ENCODE measurements at regions not wholly inside any gene's neighbourhood (a gene's known extent, or its start where the extent isn't known, plus 50 kb on each side); places are given as distances from the start of the nearest gene placed in this dataset.

DNA sequence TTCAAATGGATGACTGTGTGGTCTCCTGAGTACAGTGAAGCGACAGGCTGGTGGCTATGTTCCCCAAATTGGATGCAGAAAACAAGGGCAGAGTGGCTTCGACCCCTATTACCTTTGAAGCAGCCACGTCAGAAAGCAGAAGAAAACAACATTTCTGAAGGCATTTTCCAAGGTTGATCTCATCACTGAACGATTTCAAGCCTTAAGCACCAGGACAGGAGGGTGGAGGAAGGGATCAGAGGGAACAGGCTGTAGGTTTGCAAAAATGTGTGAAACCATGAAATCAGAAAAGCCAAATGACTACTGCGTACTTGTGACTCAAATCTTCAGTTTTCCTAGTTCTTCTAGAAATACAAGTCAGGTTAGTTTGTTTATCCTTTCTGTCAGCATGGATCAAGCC is 181.0 kb upstream of the TMEM106B start:
- Histone ChIP-seq H3K4me2 (ENCODE audit: low read depth, low read length) (no peak overlapping the region), H2AK9ac (replicated peaks; ENCODE audit: low read depth, low read length, poor library complexity) (no peak overlapping the region), H2BK5ac (ENCODE audit: low read depth, low read length, poor library complexity, severe bottlenecking) (peak overlapping the region; percentile 24), H2BK15ac (ENCODE audit: low read depth, low read length) (peak overlapping the region; percentile 70; the same call in 2 of the 3 replicates), H4K5ac (ENCODE audit: low read depth, low read length) (no peak overlapping the region), H3K4me3 (ENCODE audit: insufficient read depth, low read depth, low read length) (no peak overlapping the region), H3K27ac (ENCODE audit: insufficient read depth, low read length) (no peak overlapping the region), H3K4me1 (ENCODE audit: control insufficient read depth, insufficient read depth, low read length) (0 out of 2 replicates have a peak, but pooled peaks cover 3% of the 10 kb centered on the region), H3K27me3 (ENCODE audit: control insufficient read depth, insufficient read depth, low read length) (no peaks in the 10 kb centered on the region), H3K14ac (replicated peaks; ENCODE audit: low read depth, low read length) (peak overlapping the region; percentile 60), H2BK20ac (ENCODE audit: low read depth, low read length) (peak overlapping the region; percentile 72), H3K9me3 (ENCODE audit: control insufficient read depth, insufficient read depth, low read length) (no peaks in the 10 kb centered on the region), H3K36me3 (ENCODE audit: control insufficient read depth, insufficient read depth, low read length) (no peaks in the 10 kb centered on the region), H2AK5ac (ENCODE audit: low read depth, low read length) (0 out of 2 replicates have a peak overlapping the region, but pooled peaks have one; percentile 44), H4K8ac (ENCODE audit: low read depth in 2 of 2, low read length in 2 of 2) (peak overlapping the region in 1 of 2 experiments; percentile 61; a peak in 1 of 4 replicates), H2AFZ (replicated peaks; ENCODE audit: low read length, poor library complexity) (peak overlapping the region; percentile 77), H3K9me1 (ENCODE audit: insufficient read depth, low read length) (peaks cover 3% of the 10 kb centered on the region; the same call in 1 of the 2 replicates), H3K4ac (ENCODE audit: low read depth, low read length) (peak overlapping the region; percentile 67), H4K91ac (ENCODE audit: insufficient read depth, low read depth, low read length) (peak overlapping the region; percentile 6; the same call in 1 of the 2 replicates), H3K56ac (ENCODE audit: extremely low read depth, insufficient read depth, low read length) (no peak overlapping the region; the same call in 1 of the 2 replicates), H2BK120ac (ENCODE audit: low read depth, low read length) (peak overlapping the region; percentile 76), H3K79me1 (ENCODE audit: low read depth in 1 of 2, low read length in 2 of 2) (no peaks in the 10 kb centered on the region), H4K20me1 (ENCODE audit: insufficient read depth, low read length) (no peaks in the 10 kb centered on the region), H3K9ac (ENCODE audit: low read depth, low read length) (no peak overlapping the region), H3K23ac (ENCODE audit: low read depth, low read length) (no peak overlapping the region), H3K18ac (ENCODE audit: low read depth, low read length) (peak overlapping the region; percentile 9; the same call in 1 of the 2 replicates)
- in situ Hi-C loops (cut with MboI; ENCODE audit: low sequenced_read_pairs), result no loop called here
- dilution Hi-C loops (cut with HindIII; ENCODE audit: low sequenced_read_pairs, unreplicated experiment), result no loop called here
- ChIA-PET POLR2A (ENCODE audit: unreplicated experiment) (no interaction called here), CTCF (no interaction called here)
- peak; percentile 39 for DNase-seq
- BruUV-seq (replicated peaks), result no TSS peak
- intact Hi-C loops (cut with micrococcal nuclease), result loop anchor here (10.0 kb wide), 1 partner anchor 75 kb away; no protein-coding TSS in a partner anchor
- 83% methylated on average over 1 of the region's 5 CpGs; no CpG with 5 or more reads in 1 of the 2 experiments for WGBS, 2 experiments (ENCODE audit: extremely low coverage in 2 of 2, insufficient read length in 1 of 2)
- TF ChIP-seq CEBPB (IDR thresholded peaks at IDR 0.05; ENCODE audit: low read depth, low read length) (no peak), SMC3 (IDR thresholded peaks at IDR 0.05; ENCODE audit: low read depth, low read length) (no peak), MXI1 (IDR thresholded peaks at IDR 0.05; ENCODE audit: borderline replicate concordance, low read depth, low read length) (no peak), MAFK (IDR thresholded peaks at IDR 0.05; ENCODE audit: low read depth, low read length) (no peak), BHLHE40 (IDR thresholded peaks at IDR 0.05; ENCODE audit: low read depth, low read length) (no peak), MAZ (IDR thresholded peaks at IDR 0.05; ENCODE audit: borderline replicate concordance, low read depth, low read length) (no peak), NFE2L2 (IDR thresholded peaks at IDR 0.05; ENCODE audit: low read depth, low read length) (no peak), CHD1 (IDR thresholded peaks at IDR 0.05; ENCODE audit: low read depth, low read length) (no peak), USF2 (IDR thresholded peaks at IDR 0.05; ENCODE audit: low read depth, low read length) (no peak), FOS (IDR thresholded peaks at IDR 0.05; ENCODE audit: low read depth, low read length) (no peak)
- TF ChIP-seq, protein P1, sequence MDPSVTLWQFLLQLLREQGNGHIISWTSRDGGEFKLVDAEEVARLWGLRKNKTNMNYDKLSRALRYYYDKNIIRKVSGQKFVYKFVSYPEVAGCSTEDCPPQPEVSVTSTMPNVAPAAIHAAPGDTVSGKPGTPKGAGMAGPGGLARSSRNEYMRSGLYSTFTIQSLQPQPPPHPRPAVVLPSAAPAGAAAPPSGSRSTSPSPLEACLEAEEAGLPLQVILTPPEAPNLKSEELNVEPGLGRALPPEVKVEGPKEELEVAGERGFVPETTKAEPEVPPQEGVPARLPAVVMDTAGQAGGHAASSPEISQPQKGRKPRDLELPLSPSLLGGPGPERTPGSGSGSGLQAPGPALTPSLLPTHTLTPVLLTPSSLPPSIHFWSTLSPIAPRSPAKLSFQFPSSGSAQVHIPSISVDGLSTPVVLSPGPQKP (IDR thresholded peaks at IDR 0.05; ENCODE audit: borderline replicate concordance, low read depth, low read length), result no peak
- ATAC-seq (ENCODE audit: low read depth), result peak; percentile 16; the same call in 1 of the 2 replicates
